Gastroesophageal sphincter (tissue), 3 donors: ENCODE measurements at regions not wholly inside any gene's neighbourhood (a gene's known extent, or its start where the extent isn't known, plus 50 kb on each side); places are given as distances from the start of the nearest gene placed in this dataset.

Source experiments
- CTCF ChIP-seq, 4 experiments: fragments of 200-600 bp in 2 of 4; fragments of 450-650 bp in 2 of 4; sonication (generic) in 1 of 4; IDR thresholded peaks; one replicate each; pipeline ENCODE4 v1.5.1; 2017 to 2019; ENCODE audit warnings: antibody characterized with exemption in 4 of 4, mild to moderate bottlenecking in 2 of 4, moderate library complexity in 2 of 4
- EP300 ChIP-seq: sonication (generic); formaldehyde crosslinking; IDR thresholded peaks from one replicate; pipeline ENCODE4 v1.6.1; 2017; ENCODE audit warnings: antibody characterized with exemption, mild to moderate bottlenecking
- POLR2A ChIP-seq, 2 donors: fragments of 450-650 bp; IDR thresholded peaks; one replicate each; pipeline ENCODE4 v1.6.1; 2017; ENCODE audit warnings: antibody characterized with exemption in 2 of 2, mild to moderate bottlenecking in 2 of 2, moderate library complexity in 1 of 2
- POLR2AphosphoS5 ChIP-seq: sonication (generic); formaldehyde crosslinking; IDR thresholded peaks from one replicate; pipeline ENCODE4 v1.6.1; 2017; ENCODE audit warnings: antibody characterized with exemption

GRCh38 chr4:73690051-73690738 is 50.2 kb upstream of the CXCL8 start:
- TF ChIP-seq CTCF (IDR thresholded peaks at IDR 0.05) (no peak), POLR2A (IDR thresholded peaks at IDR 0.05) (no peak), POLR2AphosphoS5 (no peak), EP300 (no peak)
